ENCODE measurements at regions not wholly inside any gene's neighbourhood (a gene's known extent, or its start where the extent isn't known, plus 50 kb on each side); places are given as distances from the start of the nearest gene placed in this dataset.

- Histone ChIP-seq H3K9ac (ENCODE audit: control insufficient read depth, insufficient read depth, low read length) (no peak overlapping the region), H4K20me1 (ENCODE audit: control insufficient read depth, insufficient read depth) (no peaks in the 10 kb centered on the region), H3K4me1 (ENCODE audit: control insufficient read depth, insufficient read depth, low read length) (no peaks in the 10 kb centered on the region), H3K27ac (ENCODE audit: control insufficient read depth, insufficient read depth) (no peak overlapping the region), H3K9me3 (replicated peaks; ENCODE audit: control insufficient read depth, insufficient read depth, low read length) (no peaks in the 10 kb centered on the region), H3K4me2 (ENCODE audit: control insufficient read depth, insufficient read depth) (no peak overlapping the region), H3K79me2 (ENCODE audit: control insufficient read depth, insufficient read depth, low read length) (no peaks in the 10 kb centered on the region), H3K36me3 (ENCODE audit: control insufficient read depth in 2 of 2, insufficient read depth in 2 of 2, low read length in 1 of 2) (no peaks in the 10 kb centered on the region), H3K4me3 (no peak overlapping the region), H2AFZ (ENCODE audit: control insufficient read depth, low read depth, low read length) (no peak overlapping the region), H3K27me3 (replicated peaks in 1 of 2; ENCODE audit: control insufficient read depth in 2 of 2, insufficient read depth in 2 of 2, low read length in 1 of 2) (no peaks in the 10 kb centered on the region)
- CTCF ChIA-PET = interaction anchor here (0.6 kb wide), 1 partner anchor 145 kb away, joined by 4 read pairs; no protein-coding TSS in a partner anchor
- ATAC-seq = no peak
- in situ Hi-C loops (cut with MboI) = no loop called here
- TF ChIP-seq HDGF (IDR thresholded peaks at IDR 0.05) = no peak
- TF ChIP-seq ZSCAN29 (IDR thresholded peaks at IDR 0.05) = no peak
- no peak for TF ChIP-seq HDAC6 (IDR thresholded peaks at IDR 0.05; ENCODE audit: unreplicated experiment)
- TF ChIP-seq ATF2 (IDR thresholded peaks at IDR 0.05; ENCODE audit: low read length) = no peak
- TF ChIP-seq PKNOX1 (IDR thresholded peaks at IDR 0.05) = no peak
- no peak for TF ChIP-seq NR2C2 (IDR thresholded peaks at IDR 0.05; ENCODE audit: borderline replicate concordance, control insufficient read depth, insufficient read length, low read depth)
- POLR2A ChIA-PET = interaction anchor here (0.7 kb wide), 1 partner anchor 211 kb away, joined by 3 read pairs; no protein-coding TSS in a partner anchor
- intact Hi-C loops (cut with micrococcal nuclease; ENCODE audit: unreplicated experiment) = no loop called here
- 73% methylated on average over 6 of the region's 6 CpGs for whole genome bisulfite sequencing (ENCODE audit: insufficient coverage, insufficient replicate concordance, low lambda C conversion rate, missing lambda C conversion rate)
- SMC1A ChIA-PET (ENCODE audit: uncharacterized antibody, unreplicated experiment) = no interaction called here
- RAD21 ChIA-PET (ENCODE audit: unreplicated experiment) = no interaction called here
- no peak for DNase-seq (ENCODE audit: low read depth, low spot score)
- FAIRE-seq = no peak
- no TSS peak for BruUV-seq (replicated peaks)
These were observed 509.1 kb downstream of the INHBA start for GRCh38 chr7:41193738-41194282.

Data from GM12878 (cell line).